Liver (tissue), 3 donors: ENCODE measurements at regions not wholly inside any gene's neighbourhood (a gene's known extent, or its start where the extent isn't known, plus 50 kb on each side); places are given as distances from the start of the nearest gene placed in this dataset.

ENCODE experiments used
- ATF3 ChIP-seq: IDR thresholded peaks from 2 replicates; pipeline ENCODE4 v1.6.1; 2016; ENCODE audit warnings: antibody characterized with exemption
- CTCF ChIP-seq: fragments of 150-350 bp; IDR thresholded peaks from 2 replicates; pipeline ENCODE4 v1.5.1; 2017; ENCODE audit warnings: improper control_type of control experiment, low read depth, low read length; ENCODE audit not compliant: missing input control
- EGR1 ChIP-seq, 2 donors: IDR thresholded peaks; 2 replicates each; pipeline ENCODE4 v1.6.1; 2016 to 2018; ENCODE audit warnings: antibody characterized with exemption in 2 of 2, low read depth in 2 of 2
- JUND ChIP-seq, 2 donors: IDR thresholded peaks; 2 replicates each; pipeline ENCODE4 v1.6.1; 2016; ENCODE audit warnings: antibody characterized with exemption in 2 of 2
- MAX ChIP-seq: IDR thresholded peaks from 2 replicates; pipeline ENCODE4 v1.6.1; 2016; ENCODE audit warnings: antibody characterized with exemption
- RAD21 ChIP-seq, 2 donors: IDR thresholded peaks; 2 replicates each; pipeline ENCODE4 v1.6.1; 2016; ENCODE audit warnings: antibody characterized with exemption in 2 of 2, mild to moderate bottlenecking in 2 of 2
- SP1 ChIP-seq: IDR thresholded peaks from 2 replicates; pipeline ENCODE4 v1.6.1; 2018; ENCODE audit warnings: antibody characterized with exemption, mild to moderate bottlenecking
- TAF1 ChIP-seq: conservative IDR thresholded peaks from 2 replicates; pipeline ENCODE4 v1.6.1; 2016; ENCODE audit warnings: antibody characterized with exemption, mild to moderate bottlenecking
- donor health status: healthy.
- donor health status: healthy.

- TF ChIP-seq CTCF: no peak
- TF ChIP-seq ATF3: no peak
- no peak for TF ChIP-seq SP1
- TF ChIP-seq EGR1 (IDR thresholded peaks at IDR 0.05; ENCODE audit: low read depth in 2 of 2): no peak
- TF ChIP-seq TAF1: no peak
- no peak for TF ChIP-seq RAD21 (IDR thresholded peaks at IDR 0.05)
- no peak for TF ChIP-seq MAX
- TF ChIP-seq JUND (IDR thresholded peaks at IDR 0.05): no peak
Observed at GRCh38 chr5:121526908-121527307, 324.8 kb upstream of the FTMT start.
